IMR-90 (cell line): ENCODE measurements at regions not wholly inside any gene's neighbourhood (a gene's known extent, or its start where the extent isn't known, plus 50 kb on each side); places are given as distances from the start of the nearest gene placed in this dataset.

ENCODE experiments used
- ATAC-seq: fragments of 200-7000 bp; cut with Tn5 transposase; 2 replicates; pipeline ENCODE4 v1.9.1; 2020; ENCODE audit warnings: low read depth, mild to moderate bottlenecking, moderate library complexity
- BruUV-seq: library from RNA; stranded (reverse); fragments of 400-500 nt; replicated peaks from 2 replicates; lab custom pipeline; 2021; lab: Mats Ljungman, UMichigan
- CTCF ChIA-PET: fragments of 300-600 bp; formaldehyde crosslinking; extraction: SDS; loops from one replicate; lab custom pipeline; 2021; ENCODE audit warnings: antibody characterized with exemption; lab: Yijun Ruan, JAX
- POLR2A ChIA-PET: fragments of 300-600 bp; sonication (Branson Sonifier 250); formaldehyde crosslinking; loops from one replicate; lab custom pipeline; 2022; ENCODE audit warnings: antibody characterized with exemption; ENCODE audit not compliant: unreplicated experiment; lab: Charles Lee
- DNase-seq: peaks from one replicate; pipeline ENCODE4 v3.0.0; 2013
- H2AFZ ChIP-seq: replicated peaks from 2 replicates; pipeline ENCODE3; 2013; ENCODE audit warnings: low read length, mild to moderate bottlenecking; ENCODE audit not compliant: poor library complexity
- H2AK5ac ChIP-seq: 2 replicates; pipeline ENCODE4 v1.6.1; 2013; ENCODE audit warnings: low read depth, low read length, inconsistent platforms
- H2AK9ac ChIP-seq: replicated peaks from 2 replicates; pipeline ENCODE3; 2013; ENCODE audit warnings: mild to moderate bottlenecking, low read depth, low read length, moderate library complexity; ENCODE audit not compliant: poor library complexity
- H2BK120ac ChIP-seq: 2 replicates; pipeline ENCODE4 v1.6.1; 2013; ENCODE audit warnings: low read depth, low read length, inconsistent platforms
- H2BK15ac ChIP-seq: 3 replicates; pipeline ENCODE4 v1.6.1; 2013; ENCODE audit warnings: low read depth, low read length, inconsistent platforms
- H2BK20ac ChIP-seq: 2 replicates; pipeline ENCODE4 v1.6.1; 2013; ENCODE audit warnings: low read depth, mild to moderate bottlenecking, inconsistent platforms, low read length, moderate library complexity
- H2BK5ac ChIP-seq: 2 replicates; pipeline ENCODE4 v1.6.1; 2013; ENCODE audit warnings: mild to moderate bottlenecking, low read depth, low read length, inconsistent platforms; ENCODE audit not compliant: poor library complexity, severe bottlenecking
- H3K14ac ChIP-seq: replicated peaks from 2 replicates; pipeline ENCODE4 v1.6.1; 2013; ENCODE audit warnings: low read depth, low read length, inconsistent platforms
- H3K18ac ChIP-seq: 2 replicates; pipeline ENCODE4 v1.6.1; 2013; ENCODE audit warnings: low read depth, low read length, control low read depth
- H3K23ac ChIP-seq: 2 replicates; pipeline ENCODE4 v1.6.1; 2013; ENCODE audit warnings: low read depth, low read length, inconsistent platforms
- H3K27ac ChIP-seq: 2 replicates; pipeline ENCODE4 v1.5.1; 2013; ENCODE audit warnings: mild to moderate bottlenecking, control low read depth, low read length; ENCODE audit not compliant: insufficient read depth
- H3K27me3 ChIP-seq: 2 replicates; pipeline ENCODE4 v1.6.1; 2013; ENCODE audit warnings: low read length; ENCODE audit not compliant: control insufficient read depth, insufficient read depth
- H3K36me3 ChIP-seq: 2 replicates; pipeline ENCODE4 v1.6.1; 2013; ENCODE audit warnings: low read length, mixed read lengths; ENCODE audit not compliant: control insufficient read depth, insufficient read depth
- H3K4ac ChIP-seq: 2 replicates; pipeline ENCODE4 v1.6.1; 2013; ENCODE audit warnings: low read depth, low read length, inconsistent platforms
- H3K4me1 ChIP-seq: 2 replicates; pipeline ENCODE4 v1.6.1; 2013; ENCODE audit warnings: low read length, mixed read lengths; ENCODE audit not compliant: control insufficient read depth, insufficient read depth
- H3K4me2 ChIP-seq: 2 replicates; pipeline ENCODE4 v1.6.1; 2013; ENCODE audit warnings: low read depth, mild to moderate bottlenecking, control low read depth, low read length, moderate library complexity
- H3K4me3 ChIP-seq: 2 replicates; pipeline ENCODE4 v1.5.1; 2013; ENCODE audit warnings: low read depth, mild to moderate bottlenecking, control low read depth, low read length, moderate library complexity; ENCODE audit not compliant: insufficient read depth
- H3K56ac ChIP-seq: 2 replicates; pipeline ENCODE4 v1.6.1; 2013; ENCODE audit warnings: low read length, inconsistent platforms; ENCODE audit not compliant: insufficient read depth; ENCODE audit errors: extremely low read depth
- H3K79me1 ChIP-seq, 2 experiments: 2 replicates each; pipeline ENCODE4 v1.6.1; 2013; ENCODE audit warnings: low read length in 2 of 2, inconsistent platforms in 1 of 2, low read depth in 1 of 2
- H3K9ac ChIP-seq: 2 replicates; pipeline ENCODE4 v1.6.1; 2013; ENCODE audit warnings: low read depth, low read length, control low read depth
- H3K9me1 ChIP-seq: 2 replicates; pipeline ENCODE4 v1.6.1; 2013; ENCODE audit warnings: low read length, inconsistent platforms; ENCODE audit not compliant: insufficient read depth
- H3K9me3 ChIP-seq: 2 replicates; pipeline ENCODE4 v1.6.1; 2013; ENCODE audit warnings: low read length; ENCODE audit not compliant: control insufficient read depth, insufficient read depth
- H4K20me1 ChIP-seq: 2 replicates; pipeline ENCODE4 v1.6.1; 2013; ENCODE audit warnings: low read length, inconsistent platforms; ENCODE audit not compliant: insufficient read depth
- H4K5ac ChIP-seq: 2 replicates; pipeline ENCODE4 v1.6.1; 2013; ENCODE audit warnings: mild to moderate bottlenecking, low read depth, low read length, control low read depth
- H4K8ac ChIP-seq, 2 experiments: 2 replicates each; pipeline ENCODE4 v1.6.1; 2013; ENCODE audit warnings: low read depth in 2 of 2, low read length in 2 of 2, control low read depth in 1 of 2, inconsistent platforms in 1 of 2
- H4K91ac ChIP-seq: 2 replicates; pipeline ENCODE4 v1.6.1; 2013; ENCODE audit warnings: low read depth, low read length, inconsistent platforms; ENCODE audit not compliant: insufficient read depth
- BHLHE40 ChIP-seq: fragments of 150-350 bp; IDR thresholded peaks from 2 replicates; pipeline ENCODE4 v1.6.1; 2016; ENCODE audit warnings: mild to moderate bottlenecking, low read depth, low read length
- CEBPB ChIP-seq: IDR thresholded peaks from 2 replicates; pipeline ENCODE4 v1.6.1; 2012; ENCODE audit warnings: low read depth, low read length, improper control_type of control experiment
- CHD1 ChIP-seq: IDR thresholded peaks from 2 replicates; pipeline ENCODE4 v1.6.1; 2012; ENCODE audit warnings: low read depth, low read length, improper control_type of control experiment
- CTCF ChIP-seq: conservative IDR thresholded peaks from 2 replicates; pipeline ENCODE4 v1.5.1; 2012; ENCODE audit warnings: mild to moderate bottlenecking, low read depth, low read length, improper control_type of control experiment
- FOS ChIP-seq: fragments of 150-350 bp; IDR thresholded peaks from 2 replicates; pipeline ENCODE4 v1.6.1; 2016; ENCODE audit warnings: low read depth, low read length
- MAFK ChIP-seq: IDR thresholded peaks from 2 replicates; pipeline ENCODE4 v1.6.1; 2012; ENCODE audit warnings: low read depth, low read length, improper control_type of control experiment
- MAZ ChIP-seq: IDR thresholded peaks from 2 replicates; pipeline ENCODE4 v1.6.1; 2012; ENCODE audit warnings: low read depth, mild to moderate bottlenecking, low read length, improper control_type of control experiment, moderate library complexity, borderline replicate concordance
- MXI1 ChIP-seq: IDR thresholded peaks from 2 replicates; pipeline ENCODE4 v1.6.1; 2012; ENCODE audit warnings: low read depth, mild to moderate bottlenecking, low read length, moderate library complexity, borderline replicate concordance
- NFE2L2 ChIP-seq: fragments of 150-350 bp; IDR thresholded peaks from 2 replicates; pipeline ENCODE4 v1.6.1; 2016; ENCODE audit warnings: low read depth, mild to moderate bottlenecking, low read length
- POLR2A ChIP-seq: IDR thresholded peaks from 2 replicates; pipeline ENCODE4 v1.6.1; 2012; ENCODE audit warnings: mild to moderate bottlenecking, low read depth, low read length
- RAD21 ChIP-seq: IDR thresholded peaks from 2 replicates; pipeline ENCODE4 v1.6.1; 2012; ENCODE audit warnings: low read length, improper control_type of control experiment
- RCOR1 ChIP-seq: IDR thresholded peaks from 2 replicates; pipeline ENCODE4 v1.6.1; 2012; ENCODE audit warnings: mild to moderate bottlenecking, low read length, improper control_type of control experiment; ENCODE audit not compliant: insufficient replicate concordance
- RFX5 ChIP-seq: IDR thresholded peaks from 2 replicates; pipeline ENCODE4 v1.8.0; 2012; ENCODE audit warnings: low read depth, mild to moderate bottlenecking, low read length, moderate library complexity
- SMC3 ChIP-seq: fragments of 150-350 bp; IDR thresholded peaks from 2 replicates; pipeline ENCODE4 v1.6.1; 2016; ENCODE audit warnings: low read depth, mild to moderate bottlenecking, antibody characterized with exemption, low read length, moderate library complexity
- USF2 ChIP-seq: fragments of 150-350 bp; IDR thresholded peaks from 2 replicates; pipeline ENCODE4 v1.6.1; 2017; ENCODE audit warnings: mild to moderate bottlenecking, antibody characterized with exemption, low read length, low read depth
- WGBS, 2 experiments: methylation state at CpG; one replicate each; pipeline versions ENCODE4 v1.1.5 to v1.1.7; 2013; ENCODE audit warnings: missing lambda C conversion rate in 2 of 2; ENCODE audit not compliant: insufficient read length in 1 of 2; ENCODE audit errors: extremely low coverage in 2 of 2; 5-methylcytosine and 5-hydroxymethylcytosine counted together
- dilution Hi-C: fragments of 300-500 bp; cut with HindIII; formaldehyde crosslinking; loops from one replicate; pipeline ENCODE4 v1.14.3; 2018; ENCODE audit warnings: low sequenced_read_pairs; ENCODE audit not compliant: unreplicated experiment
- in situ Hi-C: fragments of 300-500 bp; cut with MboI; formaldehyde crosslinking; loops from 3 replicates; pipeline ENCODE4 v1.14.3; 2019; ENCODE audit warnings: low sequenced_read_pairs, inconsistent platforms, mixed read lengths
- intact Hi-C: fragments of 100-400 bp; cut with micrococcal nuclease; formaldehyde crosslinking; loops from 2 replicates; pipeline ENCODE4 v1.10.0; 2022
- TF ChIP-seq, protein P1 (sequence below): fragments of 150-350 bp; IDR thresholded peaks from 2 replicates; pipeline ENCODE4 v1.6.1; 2016; ENCODE audit warnings: low read depth, mild to moderate bottlenecking, low read length, moderate library complexity, borderline replicate concordance

DNA sequence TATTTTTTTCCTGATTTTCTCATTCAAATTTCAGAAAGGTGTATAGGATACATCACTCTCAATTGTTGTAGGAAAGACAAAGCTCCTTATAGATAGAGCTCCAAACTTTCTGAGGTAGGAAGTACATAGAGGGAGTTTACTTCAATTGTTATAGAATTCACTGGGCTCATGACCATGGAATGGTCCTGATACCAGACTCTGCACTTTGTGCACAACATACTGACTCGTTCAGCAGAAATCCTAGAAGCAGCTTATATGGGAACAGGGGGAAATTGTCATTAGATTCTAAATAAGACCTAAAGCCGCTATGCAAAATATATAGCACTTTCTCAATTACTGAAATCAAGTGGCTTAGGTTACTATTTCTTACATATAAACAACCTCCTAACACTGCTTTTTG lies 240.5 kb upstream of the TUSC1 start:
- no peaks in the 10 kb centered on the region for H3K4me1 ChIP-seq
- no peak overlapping the region for H3K9ac ChIP-seq
- no peaks in the 10 kb centered on the region for H3K36me3 ChIP-seq
- H3K18ac ChIP-seq: no peak overlapping the region
- BruUV-seq: no TSS peak
- DNase-seq: no peak
- H2BK15ac ChIP-seq: no peak overlapping the region
- H3K14ac ChIP-seq: no peak overlapping the region
- ATAC-seq: no peak
- H3K79me1 ChIP-seq: no peaks in the 10 kb centered on the region
- H4K8ac ChIP-seq: no peak overlapping the region
- no peak overlapping the region for H2AK5ac ChIP-seq
- intact Hi-C loops (no loop called here), in situ Hi-C loops (no loop called here), dilution Hi-C loops (no loop called here)
- no peak overlapping the region for H3K27ac ChIP-seq
- H2BK120ac ChIP-seq: no peak overlapping the region
- H3K23ac ChIP-seq: no peak overlapping the region
- H2AK9ac ChIP-seq: no peak overlapping the region
- H3K4me3 ChIP-seq: no peak overlapping the region
- no peak overlapping the region for H3K4ac ChIP-seq
- ChIA-PET CTCF (no interaction called here), POLR2A (no interaction called here)
- no peak overlapping the region for H3K4me2 ChIP-seq
- H4K5ac ChIP-seq: no peak overlapping the region
- TF ChIP-seq, protein P1, sequence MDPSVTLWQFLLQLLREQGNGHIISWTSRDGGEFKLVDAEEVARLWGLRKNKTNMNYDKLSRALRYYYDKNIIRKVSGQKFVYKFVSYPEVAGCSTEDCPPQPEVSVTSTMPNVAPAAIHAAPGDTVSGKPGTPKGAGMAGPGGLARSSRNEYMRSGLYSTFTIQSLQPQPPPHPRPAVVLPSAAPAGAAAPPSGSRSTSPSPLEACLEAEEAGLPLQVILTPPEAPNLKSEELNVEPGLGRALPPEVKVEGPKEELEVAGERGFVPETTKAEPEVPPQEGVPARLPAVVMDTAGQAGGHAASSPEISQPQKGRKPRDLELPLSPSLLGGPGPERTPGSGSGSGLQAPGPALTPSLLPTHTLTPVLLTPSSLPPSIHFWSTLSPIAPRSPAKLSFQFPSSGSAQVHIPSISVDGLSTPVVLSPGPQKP: no peak
- TF ChIP-seq MXI1 (no peak), CHD1 (no peak), MAFK (no peak), CEBPB (no peak), NFE2L2 (no peak), USF2 (no peak), MAZ (no peak), RCOR1 (no peak), BHLHE40 (no peak), RAD21 (no peak), FOS (no peak), SMC3 (no peak), POLR2A (no peak), RFX5 (no peak), CTCF (no peak)
- no peaks in the 10 kb centered on the region for H3K9me3 ChIP-seq
- no CpG with 5 or more reads among the region's 2 CpGs for WGBS, 2 experiments
- H3K27me3 ChIP-seq: no peaks in the 10 kb centered on the region
- no peak overlapping the region for H2BK20ac ChIP-seq
- H4K20me1 ChIP-seq: no peaks in the 10 kb centered on the region
- H4K91ac ChIP-seq: no peak overlapping the region
- H2AFZ ChIP-seq: no peak overlapping the region
- H3K9me1 ChIP-seq: no peaks in the 10 kb centered on the region
- no peak overlapping the region for H2BK5ac ChIP-seq
- H3K56ac ChIP-seq: no peak overlapping the region
